ENCODE measurements at regions not wholly inside any gene's neighbourhood (a gene's known extent, or its start where the extent isn't known, plus 50 kb on each side); places are given as distances from the start of the nearest gene placed in this dataset.

- no peak for TF ChIP-seq PRDM10 (IDR thresholded peaks at IDR 0.05; ENCODE audit: partially characterized antibody)
- no peak for TF ChIP-seq SMAD3 (CRISPR knock-in tag; conservative IDR thresholded peaks at IDR 0.05)
- no peak for TF ChIP-seq AFF4 (CRISPR knock-in tag; IDR thresholded peaks at IDR 0.05)
- TF ChIP-seq CSDE1 (IDR thresholded peaks at IDR 0.05), result no peak
- no peak for TF ChIP-seq CREBBP (IDR thresholded peaks at IDR 0.05; ENCODE audit: low read depth, low read length)
- no peak for TF ChIP-seq SP1 (CRISPR knock-in tag; IDR thresholded peaks at IDR 0.05)
- no peak for TF ChIP-seq CEBPB (tag; IDR thresholded peaks at IDR 0.05)
- no peak for TF ChIP-seq BRCA1 (IDR thresholded peaks at IDR 0.05)
- TF ChIP-seq BRCA1 (CRISPR knock-in tag; IDR thresholded peaks at IDR 0.05), result no peak
These were observed 345.6 kb upstream of the B3GAT1 start for GRCh38 chr11:134757633-134758032.
